ENCODE measurements at regions not wholly inside any gene's neighbourhood (a gene's known extent, or its start where the extent isn't known, plus 50 kb on each side); places are given as distances from the start of the nearest gene placed in this dataset.
A peak's percentile ranks its signal among the peaks of the same experiment; 100 is the strongest.

GRCh38 chr7:156529956-156530355 is 110.6 kb upstream of the RNF32 start:
- Histone ChIP-seq H3K79me2 (replicated peaks; ENCODE audit: insufficient read depth) (no peaks in the 10 kb centered on the region), H3K27me3 (ENCODE audit: insufficient read depth) (no peaks in the 10 kb centered on the region), H4K20me1 (replicated peaks; ENCODE audit: insufficient read depth) (no peaks in the 10 kb centered on the region), H3K36me3 (ENCODE audit: insufficient read depth) (no peaks in the 10 kb centered on the region), H2AFZ (no peak overlapping the region), H3K4me1 (ENCODE audit: insufficient read depth) (no peaks in the 10 kb centered on the region), H3K27ac (ENCODE audit: low read depth) (no peak overlapping the region), H3K9me2 (ENCODE audit: insufficient read depth) (no peaks in the 10 kb centered on the region), H3F3A (replicated peaks; ENCODE audit: low read depth) (no peaks in the 10 kb centered on the region), H3K4me3 (no peak overlapping the region), H3K4me2 (no peak overlapping the region)
- ATAC-seq (no peak), DNase-seq (ENCODE audit: low spot score) (no peak)
- no peaks in the 10 kb centered on the region for H3K9me3 Mint-ChIP-seq
- no peaks in the 10 kb centered on the region for H3K36me3 Mint-ChIP-seq (ENCODE audit: low read depth)
- TF ChIP-seq EZH2phosphoT487 (IDR thresholded peaks at IDR 0.05; ENCODE audit: unreplicated experiment) (no peak), EZH2 (IDR thresholded peaks at IDR 0.05; ENCODE audit: low read depth, unreplicated experiment) (no peak), ZNF462 (CRISPR knock-in tag; IDR thresholded peaks at IDR 0.05) (no peak), JUNB (IDR thresholded peaks at IDR 0.05; ENCODE audit: unreplicated experiment) (no peak), ZNF331 (CRISPR knock-in tag; IDR thresholded peaks at IDR 0.05; ENCODE audit: low read depth) (no peak), CTCF (conservative IDR thresholded peaks at IDR 0.05; ENCODE audit: low read depth in 2 of 2) (no peak), REST (IDR thresholded peaks at IDR 0.05; ENCODE audit: unreplicated experiment) (no peak), STAT1 (IDR thresholded peaks at IDR 0.05; ENCODE audit: unreplicated experiment) (no peak), ZNF114 (CRISPR knock-in tag; IDR thresholded peaks at IDR 0.05) (no peak), POLR2AphosphoS5 (IDR thresholded peaks at IDR 0.05; ENCODE audit: low read depth) (no peak), CREB1 (CRISPR knock-in tag; IDR thresholded peaks at IDR 0.05; ENCODE audit: low read depth) (no peak), NANOG (IDR thresholded peaks at IDR 0.05; ENCODE audit: borderline replicate concordance) (no peak), ETS1 (IDR thresholded peaks at IDR 0.05) (no peak)
- H3K4me3 Mint-ChIP-seq: no peak overlapping the region
- no peaks in the 10 kb centered on the region; the same call in 2 of the 3 replicates for H3K4me1 Mint-ChIP-seq
- peaks cover 2% of the 10 kb centered on the region for H3K27me3 Mint-ChIP-seq (ENCODE audit: insufficient read depth, low read depth, poor library complexity)
- H3K27ac Mint-ChIP-seq: 0 out of 2 replicates have a peak overlapping the region, but pooled peaks have one; percentile 55

All from GM23338 (cell line).